ENCODE measurements at regions not wholly inside any gene's neighbourhood (a gene's known extent, or its start where the extent isn't known, plus 50 kb on each side); places are given as distances from the start of the nearest gene placed in this dataset.

DNA sequence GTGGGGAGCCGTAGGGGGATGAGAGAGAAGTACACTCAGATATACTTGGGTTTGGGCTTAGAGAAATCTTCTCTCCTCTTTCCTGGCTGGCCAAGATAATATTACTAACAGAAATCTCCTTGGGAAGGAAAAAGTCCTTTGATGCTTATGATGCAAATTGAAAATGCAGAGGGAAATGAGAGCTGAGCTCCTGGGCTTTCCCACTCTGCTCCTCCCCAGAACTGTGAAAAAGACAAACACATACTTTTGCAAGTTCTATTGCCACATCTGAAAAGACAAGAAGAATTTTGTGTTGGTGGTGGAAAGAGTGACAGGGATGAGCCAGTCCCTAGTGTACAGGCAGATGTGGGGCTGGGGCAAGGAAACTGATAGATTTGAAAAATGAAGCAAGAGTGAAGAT, 185.9 kb downstream of the ANKRD60 start:
- H3K27ac Mint-ChIP-seq (ENCODE audit: unreplicated experiment) = no peak overlapping the region
- peaks cover 4% of the 10 kb centered on the region for H3K4me1 Mint-ChIP-seq (ENCODE audit: low read depth)
- TF ChIP-seq, protein P1, sequence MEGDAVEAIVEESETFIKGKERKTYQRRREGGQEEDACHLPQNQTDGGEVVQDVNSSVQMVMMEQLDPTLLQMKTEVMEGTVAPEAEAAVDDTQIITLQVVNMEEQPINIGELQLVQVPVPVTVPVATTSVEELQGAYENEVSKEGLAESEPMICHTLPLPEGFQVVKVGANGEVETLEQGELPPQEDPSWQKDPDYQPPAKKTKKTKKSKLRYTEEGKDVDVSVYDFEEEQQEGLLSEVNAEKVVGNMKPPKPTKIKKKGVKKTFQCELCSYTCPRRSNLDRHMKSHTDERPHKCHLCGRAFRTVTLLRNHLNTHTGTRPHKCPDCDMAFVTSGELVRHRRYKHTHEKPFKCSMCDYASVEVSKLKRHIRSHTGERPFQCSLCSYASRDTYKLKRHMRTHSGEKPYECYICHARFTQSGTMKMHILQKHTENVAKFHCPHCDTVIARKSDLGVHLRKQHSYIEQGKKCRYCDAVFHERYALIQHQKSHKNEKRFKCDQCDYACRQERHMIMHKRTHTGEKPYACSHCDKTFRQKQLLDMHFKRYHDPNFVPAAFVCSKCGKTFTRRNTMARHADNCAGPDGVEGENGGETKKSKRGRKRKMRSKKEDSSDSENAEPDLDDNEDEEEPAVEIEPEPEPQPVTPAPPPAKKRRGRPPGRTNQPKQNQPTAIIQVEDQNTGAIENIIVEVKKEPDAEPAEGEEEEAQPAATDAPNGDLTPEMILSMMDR (IDR thresholded peaks at IDR 0.05) = no peak
- no peak overlapping the region for H3K4me3 Mint-ChIP-seq (ENCODE audit: unreplicated experiment)
- no peak for DNase-seq (ENCODE audit: low spot score)
- peaks cover 38% of the 10 kb centered on the region for H3K27me3 Mint-ChIP-seq (ENCODE audit: low read depth)
- H3K36me3 Mint-ChIP-seq (ENCODE audit: low read depth) = no peaks in the 10 kb centered on the region
- no peaks in the 10 kb centered on the region for H3K9me3 Mint-ChIP-seq (ENCODE audit: low read depth)

DNA sequence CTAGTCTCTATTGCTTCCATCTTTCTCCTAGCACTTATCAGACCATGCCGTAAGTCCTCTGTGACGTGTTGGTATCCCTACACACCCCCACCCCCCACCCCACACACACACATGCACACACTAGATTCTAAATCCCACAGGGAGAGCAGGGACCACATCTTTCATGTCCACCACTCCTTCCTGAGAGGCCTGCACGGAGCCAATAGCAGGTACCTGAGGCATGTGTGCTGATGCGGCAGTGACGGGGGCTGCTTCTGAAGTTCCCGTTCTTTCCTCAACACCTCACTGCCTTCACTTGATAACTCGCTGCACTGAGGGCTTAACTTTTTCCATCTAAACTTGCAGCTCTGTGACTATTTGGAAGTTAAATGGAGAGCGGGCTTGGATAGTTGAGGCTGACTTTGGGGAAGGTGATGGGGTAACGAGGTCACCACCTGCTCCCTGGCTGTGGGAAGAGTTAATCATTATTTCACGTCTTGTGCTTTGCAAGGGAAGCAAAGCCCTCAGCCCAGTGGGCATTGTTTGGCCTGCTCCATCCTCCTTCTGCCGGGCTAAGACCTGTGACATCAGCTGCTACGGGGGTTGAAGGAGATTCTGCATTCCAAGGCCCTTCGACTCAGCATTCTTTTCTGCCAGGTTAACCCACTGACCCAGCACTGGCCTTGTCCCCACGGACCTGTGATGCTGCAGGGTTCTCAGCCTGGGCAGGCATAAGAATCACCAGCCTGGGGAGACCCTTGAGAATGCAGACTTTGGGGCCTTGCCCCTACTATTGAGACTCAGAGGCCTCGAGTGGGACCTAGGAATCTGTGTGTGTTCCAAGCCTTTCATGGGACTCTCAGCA, 187.8 kb downstream of the ANKRD60 start:
- Mint-ChIP-seq H3K27ac (ENCODE audit: unreplicated experiment) (no peak overlapping the region), H3K4me1 (ENCODE audit: low read depth) (no peaks in the 10 kb centered on the region), H3K27me3 (ENCODE audit: low read depth) (peaks cover 38% of the 10 kb centered on the region), H3K36me3 (ENCODE audit: low read depth) (no peaks in the 10 kb centered on the region), H3K4me3 (ENCODE audit: unreplicated experiment) (no peak overlapping the region), H3K9me3 (ENCODE audit: low read depth) (no peaks in the 10 kb centered on the region)
- peak; percentile 35 for DNase-seq (ENCODE audit: low spot score)
- TF ChIP-seq, protein P1 (IDR thresholded peaks at IDR 0.05) = no peak

DNA sequence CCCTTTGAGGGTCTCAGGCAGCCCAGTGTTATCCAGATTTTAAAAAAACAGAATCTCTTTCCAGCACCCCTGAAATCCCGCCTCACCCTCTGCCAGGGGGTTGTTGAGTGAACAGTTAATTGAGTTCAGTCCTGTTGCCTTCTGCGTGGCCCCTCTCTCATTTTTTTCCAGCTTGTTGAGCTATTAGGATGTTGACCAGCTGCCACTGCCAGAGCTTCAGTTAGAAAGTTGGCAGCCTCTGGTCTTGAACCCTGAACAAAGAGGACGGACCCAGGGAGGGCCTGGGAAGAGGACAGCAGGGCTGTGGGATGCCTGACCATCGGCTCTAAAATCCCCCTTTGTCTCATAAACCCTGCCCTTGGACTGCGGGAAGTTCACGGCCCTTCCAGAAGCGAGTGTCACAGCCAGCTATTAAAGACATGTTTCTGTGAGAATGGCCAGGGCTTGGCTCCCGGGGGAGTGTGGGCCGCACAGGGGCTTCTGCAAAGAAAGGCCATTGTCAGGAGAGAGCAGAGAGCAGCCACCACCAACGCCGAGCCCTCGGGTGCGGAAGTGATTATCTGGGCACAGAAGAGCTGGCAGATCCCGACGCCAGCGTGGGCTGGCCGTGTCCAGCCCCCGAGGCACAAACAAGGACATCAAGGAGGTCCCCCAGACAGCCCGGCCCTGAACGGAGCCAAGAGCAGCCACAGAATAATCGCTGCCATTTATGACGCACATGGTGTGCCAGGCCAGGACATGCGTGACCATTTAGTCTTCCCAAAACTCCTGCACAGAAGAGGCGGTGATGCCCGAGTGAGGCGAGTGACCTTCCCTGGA, 189.0 kb downstream of the ANKRD60 start:
- DNase-seq (ENCODE audit: low spot score) = peak; percentile 73
- no peaks in the 10 kb centered on the region for H3K36me3 Mint-ChIP-seq (ENCODE audit: low read depth)
- TF ChIP-seq, protein P1 (IDR thresholded peaks at IDR 0.05) = no peak
- peaks cover 38% of the 10 kb centered on the region for H3K27me3 Mint-ChIP-seq (ENCODE audit: low read depth)
- H3K4me3 Mint-ChIP-seq (ENCODE audit: unreplicated experiment) = no peak overlapping the region
- no peaks in the 10 kb centered on the region for H3K9me3 Mint-ChIP-seq (ENCODE audit: low read depth)
- H3K27ac Mint-ChIP-seq (ENCODE audit: unreplicated experiment) = no peak overlapping the region
- no peaks in the 10 kb centered on the region for H3K4me1 Mint-ChIP-seq (ENCODE audit: low read depth)

DNA sequence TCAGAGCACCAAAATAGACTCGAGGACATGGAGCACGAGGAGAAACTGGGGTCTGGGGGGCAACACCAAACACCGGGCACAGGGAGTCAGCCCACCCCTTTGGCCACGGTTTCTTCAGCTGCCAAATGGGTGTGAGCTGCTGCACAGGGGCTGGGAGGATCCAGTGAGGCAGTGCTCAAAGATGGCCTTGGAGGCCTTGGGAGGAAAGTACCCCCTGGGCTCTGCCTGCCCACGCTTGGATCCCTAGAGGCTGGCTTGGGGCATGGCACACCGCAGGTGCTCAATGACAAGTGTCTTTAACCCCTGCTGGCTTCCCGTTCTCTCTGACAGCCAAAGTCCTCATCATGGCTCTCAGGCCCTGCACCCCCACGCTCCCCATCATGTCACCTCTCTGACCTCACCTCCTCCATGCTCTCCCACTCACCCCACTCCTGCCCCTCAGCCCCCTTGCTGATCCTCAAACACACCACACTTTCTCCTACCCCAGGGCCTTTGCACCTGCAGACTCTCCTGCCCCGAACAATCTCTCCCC, 190.3 kb downstream of the ANKRD60 start:
- peaks cover 6% of the 10 kb centered on the region for H3K9me3 Mint-ChIP-seq (ENCODE audit: low read depth)
- H3K4me3 Mint-ChIP-seq (ENCODE audit: unreplicated experiment) = no peak overlapping the region
- H3K27ac Mint-ChIP-seq (ENCODE audit: unreplicated experiment) = no peak overlapping the region
- H3K36me3 Mint-ChIP-seq (ENCODE audit: low read depth) = no peaks in the 10 kb centered on the region
- H3K4me1 Mint-ChIP-seq (ENCODE audit: low read depth) = no peaks in the 10 kb centered on the region
- TF ChIP-seq, protein P1 (IDR thresholded peaks at IDR 0.05) = no peak
- peaks cover 29% of the 10 kb centered on the region for H3K27me3 Mint-ChIP-seq (ENCODE audit: low read depth)
- DNase-seq (ENCODE audit: low spot score) = peak; percentile 50

DNA sequence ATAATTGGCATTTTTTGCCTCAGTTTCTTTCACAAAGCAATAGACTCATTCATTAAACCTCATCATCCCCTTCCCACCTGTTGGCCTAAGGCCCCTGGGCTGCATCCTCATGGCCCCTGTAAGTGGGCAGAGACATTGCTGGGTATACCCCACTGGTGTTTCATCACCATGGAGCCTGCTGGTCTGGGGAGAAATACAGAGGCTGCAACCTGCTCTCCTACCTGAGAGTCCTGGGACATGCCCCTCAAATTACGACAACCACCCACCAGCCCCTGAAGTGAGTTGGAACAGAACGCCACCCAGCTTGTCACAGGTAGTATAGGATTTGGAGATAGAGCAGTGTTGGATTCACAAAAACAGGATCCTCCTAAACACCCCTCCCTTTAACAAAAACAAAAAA, 190.8 kb downstream of the ANKRD60 start:
- peaks cover 27% of the 10 kb centered on the region for H3K27me3 Mint-ChIP-seq (ENCODE audit: low read depth)
- TF ChIP-seq, protein P1 (IDR thresholded peaks at IDR 0.05) = no peak
- DNase-seq (ENCODE audit: low spot score) = no peak
- no peaks in the 10 kb centered on the region for H3K36me3 Mint-ChIP-seq (ENCODE audit: low read depth)
- no peak overlapping the region for H3K27ac Mint-ChIP-seq (ENCODE audit: unreplicated experiment)
- H3K4me3 Mint-ChIP-seq (ENCODE audit: unreplicated experiment) = no peak overlapping the region
- H3K9me3 Mint-ChIP-seq (ENCODE audit: low read depth) = peaks cover 6% of the 10 kb centered on the region
- no peaks in the 10 kb centered on the region for H3K4me1 Mint-ChIP-seq (ENCODE audit: low read depth)

All from chondrocyte (in vitro differentiated cells).